ENCODE measurements at regions not wholly inside any gene's neighbourhood (a gene's known extent, or its start where the extent isn't known, plus 50 kb on each side); places are given as distances from the start of the nearest gene placed in this dataset.
"Not testable (repeated sequence)": the region's sequence is repeated elsewhere in the genome, so short reads cannot be mapped to it uniquely, and the experiment has no call there.

- H2BK12ac ChIP-seq (ENCODE audit: low read depth, low read length); H3K27me3 ChIP-seq (replicated peaks in 1 of 4; ENCODE audit: control insufficient read depth in 3 of 4, extremely low read depth in 1 of 4, insufficient read depth in 3 of 4, low read length in 3 of 4); CTCF ChIA-PET (ENCODE audit: partially characterized antibody); H3K9me3 ChIP-seq (ENCODE audit: insufficient read depth in 2 of 2, low read depth in 1 of 2, low read length in 1 of 2); H4K5ac ChIP-seq (ENCODE audit: insufficient read length, low read depth, low read length); H4K8ac ChIP-seq (ENCODE audit: extremely low read depth, insufficient read depth, low read length); H4K91ac ChIP-seq (replicated peaks; ENCODE audit: insufficient read length, low read length); H3K79me2 ChIP-seq (ENCODE audit: control insufficient read depth in 1 of 2, insufficient read depth in 2 of 2, low read length in 2 of 2); POLR2A ChIA-PET (ENCODE audit: partially characterized antibody); H2BK5ac ChIP-seq (ENCODE audit: low read depth, low read length); H3K79me1 ChIP-seq (ENCODE audit: low read depth, low read length); H2AK5ac ChIP-seq (ENCODE audit: low read depth, low read length); H2AFZ ChIP-seq (ENCODE audit: low read length); FAIRE-seq; H3K18ac ChIP-seq (ENCODE audit: extremely low read depth, low read length); H3K9ac ChIP-seq (replicated peaks in 1 of 4; ENCODE audit: extremely low read depth in 1 of 4, low read depth in 3 of 4, low read length in 3 of 4); H2BK20ac ChIP-seq (ENCODE audit: low read length); H3K23ac ChIP-seq (ENCODE audit: insufficient read length); H3K36me3 ChIP-seq (ENCODE audit: control insufficient read depth in 2 of 4, insufficient read depth in 4 of 4, low read length in 3 of 4); H2BK15ac ChIP-seq (ENCODE audit: low read length); H3K4me1 ChIP-seq (replicated peaks in 1 of 4; ENCODE audit: control insufficient read depth in 3 of 4, insufficient read depth in 4 of 4, low read length in 3 of 4); H3K23me2 ChIP-seq (ENCODE audit: low read depth, low read length); H4K20me1 ChIP-seq (replicated peaks in 1 of 2; ENCODE audit: control insufficient read depth in 1 of 2, insufficient read depth in 2 of 2, low read length in 2 of 2); H2BK120ac ChIP-seq (replicated peaks; ENCODE audit: low read depth, low read length); H3K27ac ChIP-seq (ENCODE audit: low read depth, low read length); H3K14ac ChIP-seq (ENCODE audit: insufficient read length); H3K56ac ChIP-seq (replicated peaks; ENCODE audit: insufficient read length, low read depth, low read length); H3K4ac ChIP-seq (replicated peaks; ENCODE audit: insufficient read length, low read depth, low read length): not testable (repeated sequence)
- TF ChIP-seq E2F6 (IDR thresholded peaks at IDR 0.05) (peak; percentile 29; the same call in 1 of the 2 replicates), KDM4A (IDR thresholded peaks at IDR 0.05; ENCODE audit: low read depth, low read length, severe bottlenecking) (peak; percentile 18)
- Histone ChIP-seq H3K4me2 (ENCODE audit: insufficient read depth in 1 of 2, low read depth in 2 of 2, low read length in 2 of 2) (peak overlapping the region; percentile 44 to 49; a peak in 3 of 4 replicates), H3K4me3 (ENCODE audit: extremely low read depth in 1 of 4, insufficient read depth in 2 of 4, low read depth in 3 of 4, low read length in 4 of 4) (peak overlapping the region in 2 of 4 experiments; percentile 28; a peak in 2 of 8 replicates)
- DNase-seq (ENCODE audit: low read depth in 1 of 2, low spot score in 2 of 2) = peak in 1 of 2 experiments; percentile 63
- no CpG with 5 or more reads among the region's 82 CpGs for WGBS, 2 experiments (ENCODE audit: extremely low coverage in 1 of 2, insufficient coverage in 1 of 2, insufficient read length in 1 of 2, insufficient replicate concordance in 2 of 2, low coverage in 1 of 2, low lambda C conversion rate in 2 of 2, missing lambda C conversion rate in 1 of 2)
Measured at GRCh38 chr15:23225756-23226729, 89.4 kb upstream of the GOLGA6L1 start.
